GM23338 (cell line): ENCODE measurements at regions not wholly inside any gene's neighbourhood (a gene's known extent, or its start where the extent isn't known, plus 50 kb on each side); places are given as distances from the start of the nearest gene placed in this dataset.

ENCODE experiments used
- CTCF ChIP-seq, 2 experiments: fragments of 200-600 bp in 1 of 2; sonication (generic) in 1 of 2; conservative IDR thresholded peaks; 2 replicates each; pipeline versions ENCODE4 v1.5.1 to v1.6.1; 2016 to 2017; ENCODE audit warnings: antibody characterized with exemption in 2 of 2, low read depth in 2 of 2, mild to moderate bottlenecking in 2 of 2, moderate library complexity in 1 of 2
- EZH2 ChIP-seq: fragments of 200-600 bp; sonication (generic); IDR thresholded peaks from one replicate; pipeline ENCODE4 v1.8.0; 2017; ENCODE audit warnings: antibody characterized with exemption, mild to moderate bottlenecking, low read depth; ENCODE audit not compliant: unreplicated experiment
- EZH2phosphoT487 ChIP-seq: fragments of 200-600 bp; sonication (generic); IDR thresholded peaks from one replicate; pipeline ENCODE4 v1.8.1; 2018; ENCODE audit warnings: antibody characterized with exemption; ENCODE audit not compliant: unreplicated experiment
- POLR2AphosphoS5 ChIP-seq: IDR thresholded peaks from 2 replicates; pipeline ENCODE4 v1.6.1; 2016; ENCODE audit warnings: antibody characterized with exemption, low read depth

GRCh38 chr11:122330279-122330965 is 214.4 kb upstream of the BLID start:
- TF ChIP-seq EZH2phosphoT487 (no peak), CTCF (conservative IDR thresholded peaks at IDR 0.05; ENCODE audit: low read depth in 2 of 2) (no peak), POLR2AphosphoS5 (no peak), EZH2 (no peak)
